Heart left ventricle (tissue), 16 donors: ENCODE measurements at regions not wholly inside any gene's neighbourhood (a gene's known extent, or its start where the extent isn't known, plus 50 kb on each side); places are given as distances from the start of the nearest gene placed in this dataset.

ENCODE experiments used
- ATAC-seq, 4 donors: fragments of 200-7000 bp; cut with Tn5 transposase; one replicate each; pipeline ENCODE4 v1.9.1; 2020 to 2022; ENCODE audit warnings: moderate library complexity in 4 of 4, mild to moderate bottlenecking in 3 of 4, moderate number of reproducible peaks in 1 of 4
- DNase-seq, 5 donors: peaks; one replicate each; pipeline ENCODE4 v3.0.0-alpha.2; 2020
- H3K27ac ChIP-seq, 12 donors: fragments of 200-600 bp; sonication (generic) in 4 of 12; one replicate each; pipeline versions ENCODE4 v1.5.0 to v1.8.0; 2016 to 2022; ENCODE audit warnings: mild to moderate bottlenecking in 2 of 12
- H3K27me3 ChIP-seq, 9 donors: fragments of 200-600 bp; sonication (generic) in 2 of 9; one replicate each; pipeline versions ENCODE4 v1.5.1 to v1.8.0; 2016 to 2022; ENCODE audit warnings: mild to moderate bottlenecking in 3 of 9
- H3K36me3 ChIP-seq, 9 donors: fragments of 200-600 bp; sonication (generic) in 2 of 9; one replicate each; pipeline versions ENCODE4 v1.5.0 to v1.8.0; 2018 to 2022; ENCODE audit warnings: mild to moderate bottlenecking in 2 of 9
- H3K4me1 ChIP-seq, 12 donors: fragments of 200-600 bp; sonication (generic) in 4 of 12; one replicate each; pipeline versions ENCODE4 v1.5.0 to v1.8.0; 2016 to 2022; ENCODE audit warnings: mild to moderate bottlenecking in 3 of 12
- H3K4me3 ChIP-seq, 12 donors: fragments of 200-600 bp; sonication (generic) in 4 of 12; one replicate each; pipeline versions ENCODE4 v1.5.0 to v1.8.0; 2017 to 2022; ENCODE audit warnings: mild to moderate bottlenecking in 9 of 12, moderate library complexity in 4 of 12
- H3K9me3 ChIP-seq, 12 donors: fragments of 200-600 bp; sonication (generic) in 4 of 12; one replicate each; pipeline versions ENCODE4 v1.5.0 to v1.8.0; 2016 to 2022; ENCODE audit warnings: mild to moderate bottlenecking in 1 of 12
- POLR2A ChIP-seq, 2 donors: fragments of 450-650 bp; IDR thresholded peaks; one replicate each; pipeline ENCODE4 v1.6.1; 2017; ENCODE audit warnings: antibody characterized with exemption in 2 of 2, mild to moderate bottlenecking in 2 of 2, moderate library complexity in 2 of 2
- WGBS, 4 donors: extraction: QIAGEN DNeasy Blood & Tissue Kit in 2 of 4; methylation state at CpG; one replicate each; pipeline versions ENCODE4 v1.1.5 to v1.1.7; 2013 to 2018; 5-methylcytosine and 5-hydroxymethylcytosine counted together
- intact Hi-C, 10 donors: fragments of 100-400 bp; cut with DNase I; formaldehyde crosslinking; loops; one replicate each; pipeline versions ENCODE4 v1.11.1 to v1.14.2; 2022
- TF ChIP-seq, protein P1 (sequence below), 12 donors: fragments of 200-600 bp; sonication (generic) in 4 of 12; IDR thresholded peaks; one replicate each; pipeline versions ENCODE4 v1.5.0 to v1.8.0; 2018 to 2022; ENCODE audit warnings: antibody characterized with exemption in 12 of 12, mild to moderate bottlenecking in 5 of 12
- donor health status: ischemic (EF 13 %, LVEDD 7.1; RV severe dilation, severe dysfunction).
- donor health status: healthy with polysubstance abuse.
- donor health status: DM: no; HTN: yes; CAD: no.
- donor health status: DM: no; HTN: no; CAD: no.
- donor health status: ischemic (EF 25% LVEDD 6.9; RV normal size, moderate dysfunction).
- donor health status: ischemic (EF 25% LVEDD 5.7; RV mildly dilated, moderate dysfunction).
- donor health status: healthy.
- donor health status: DM: yes; HTN: yes; CAD: no.
- donor health status: ischemic (EF 35%, LVEDD 5.7; RV mildly dilated, moderate dysfunction).
- donor health status: nonischemic (EF 11% LVEDD 7.7; RV severe dilation, severe dysfunction).
- donor health status: DM: yes; HTN: yes; CAD: no.
- donor health status: PGD.
- donor health status: ischemic (EF 29% LVEDD 5.4; RV normal size, mild dysfunction).
- donor health status: nonischemic (EF 23%, LVEDD 6.1; RV moderate dilation, normal function).

DNA sequence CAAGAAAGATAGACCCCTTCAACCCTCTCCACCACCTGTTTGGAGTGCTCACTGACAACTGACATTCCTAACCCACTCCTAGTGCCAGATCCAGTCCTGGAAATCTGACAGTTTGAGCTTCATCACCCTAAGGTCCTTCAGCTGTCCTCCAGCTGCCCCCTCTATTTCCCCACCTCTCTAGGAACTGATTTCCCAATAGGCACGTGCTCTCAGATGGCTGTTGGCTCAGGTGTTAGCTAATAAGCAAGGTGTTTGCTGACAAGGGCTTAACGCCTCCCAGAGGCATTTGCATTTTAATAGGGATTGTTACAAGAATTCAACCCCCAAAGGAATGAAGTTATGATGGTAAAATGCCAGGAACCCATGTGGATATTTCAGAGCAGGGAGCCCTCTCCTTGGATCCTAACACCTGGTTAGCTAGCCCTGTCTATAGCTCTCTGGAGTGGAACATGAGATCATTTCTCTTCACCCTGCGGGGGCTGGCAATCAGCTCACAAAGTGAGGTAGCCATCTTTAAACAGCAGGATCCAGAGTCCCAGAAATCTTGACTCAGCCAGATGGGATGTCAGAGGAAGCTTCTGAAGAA is 348.5 kb upstream of the SFRP2 start:
- DNase-seq: no peak
- Histone ChIP-seq H3K27me3 (no peaks in the 10 kb centered on the region), H3K36me3 (no peaks in the 10 kb centered on the region), H3K4me1 (no peaks in the 10 kb centered on the region), H3K27ac (no peak overlapping the region), H3K9me3 (no peaks in the 10 kb centered on the region), H3K4me3 (no peak overlapping the region)
- no peak for ATAC-seq
- no peak for TF ChIP-seq POLR2A (IDR thresholded peaks at IDR 0.05)
- TF ChIP-seq, protein P1, sequence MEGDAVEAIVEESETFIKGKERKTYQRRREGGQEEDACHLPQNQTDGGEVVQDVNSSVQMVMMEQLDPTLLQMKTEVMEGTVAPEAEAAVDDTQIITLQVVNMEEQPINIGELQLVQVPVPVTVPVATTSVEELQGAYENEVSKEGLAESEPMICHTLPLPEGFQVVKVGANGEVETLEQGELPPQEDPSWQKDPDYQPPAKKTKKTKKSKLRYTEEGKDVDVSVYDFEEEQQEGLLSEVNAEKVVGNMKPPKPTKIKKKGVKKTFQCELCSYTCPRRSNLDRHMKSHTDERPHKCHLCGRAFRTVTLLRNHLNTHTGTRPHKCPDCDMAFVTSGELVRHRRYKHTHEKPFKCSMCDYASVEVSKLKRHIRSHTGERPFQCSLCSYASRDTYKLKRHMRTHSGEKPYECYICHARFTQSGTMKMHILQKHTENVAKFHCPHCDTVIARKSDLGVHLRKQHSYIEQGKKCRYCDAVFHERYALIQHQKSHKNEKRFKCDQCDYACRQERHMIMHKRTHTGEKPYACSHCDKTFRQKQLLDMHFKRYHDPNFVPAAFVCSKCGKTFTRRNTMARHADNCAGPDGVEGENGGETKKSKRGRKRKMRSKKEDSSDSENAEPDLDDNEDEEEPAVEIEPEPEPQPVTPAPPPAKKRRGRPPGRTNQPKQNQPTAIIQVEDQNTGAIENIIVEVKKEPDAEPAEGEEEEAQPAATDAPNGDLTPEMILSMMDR (IDR thresholded peaks at IDR 0.05): no peak
- intact Hi-C loops: no loop called here
- WGBS, 4 donors: 45 to 55% (median 49%) methylated on average over 3 of the region's 3 CpGs

DNA sequence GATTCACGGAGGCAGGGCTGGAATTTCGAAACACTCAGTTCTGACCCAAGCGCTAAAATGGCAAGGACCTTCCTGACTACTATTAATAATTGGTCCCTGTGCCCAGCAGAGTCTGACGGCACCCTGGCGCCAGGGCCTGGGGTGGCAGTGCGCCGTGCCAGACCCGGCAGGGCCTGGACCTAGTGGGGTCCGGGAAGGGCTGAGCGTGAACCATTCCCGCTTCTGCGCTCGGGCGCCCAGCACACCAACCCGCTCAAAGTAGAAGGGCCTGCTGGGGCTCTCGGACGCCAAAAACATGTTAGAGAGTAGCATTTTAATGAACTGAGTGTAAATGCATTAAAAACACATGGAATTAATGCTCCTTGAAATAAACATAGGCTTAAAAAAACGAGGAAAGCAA is 346.7 kb upstream of the SFRP2 start:
- no peaks in the 10 kb centered on the region for H3K4me1 ChIP-seq
- no peaks in the 10 kb centered on the region for H3K9me3 ChIP-seq
- intact Hi-C loops: no loop called here
- DNase-seq: no peak
- ATAC-seq: no peak
- H3K36me3 ChIP-seq: no peaks in the 10 kb centered on the region
- 92 to 95% (median 94%) methylated on average over 13 to 18 of the region's 18 CpGs for WGBS, 4 donors
- no peak overlapping the region for H3K4me3 ChIP-seq
- TF ChIP-seq, protein P1 (IDR thresholded peaks at IDR 0.05): no peak
- no peak for TF ChIP-seq POLR2A (IDR thresholded peaks at IDR 0.05)
- H3K27ac ChIP-seq: no peak overlapping the region
- no peaks in the 10 kb centered on the region for H3K27me3 ChIP-seq

DNA sequence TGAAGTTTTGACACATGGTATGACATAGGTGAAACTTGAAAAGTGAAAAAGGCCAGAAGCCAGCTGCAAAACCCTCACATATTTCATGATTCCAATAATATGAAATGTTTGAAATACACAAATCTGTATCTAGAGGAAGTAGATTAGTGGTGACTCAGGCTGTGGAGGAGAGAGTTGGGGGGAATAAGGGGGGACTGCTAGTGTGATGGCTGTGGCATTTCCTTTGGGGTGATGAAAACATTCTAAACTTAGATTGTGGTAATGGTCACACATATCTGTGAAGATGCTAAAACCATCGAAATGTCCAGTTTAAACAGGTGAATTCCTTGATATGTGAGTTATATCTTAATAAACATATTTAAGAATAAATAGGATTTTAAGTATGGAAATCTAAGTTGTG is 343.5 kb upstream of the SFRP2 start:
- DNase-seq: no peak
- ATAC-seq: no peak
- no peak for TF ChIP-seq POLR2A (IDR thresholded peaks at IDR 0.05)
- TF ChIP-seq, protein P1 (IDR thresholded peaks at IDR 0.05): no peak
- Histone ChIP-seq H3K4me3 (no peak overlapping the region), H3K4me1 (no peaks in the 10 kb centered on the region), H3K27me3 (no peaks in the 10 kb centered on the region), H3K9me3 (peaks cover 0 to 3% (median 0%) of the 10 kb centered on the region in 12 donors), H3K27ac (no peak overlapping the region), H3K36me3 (no peaks in the 10 kb centered on the region)
- intact Hi-C loops: no loop called here
- 67 to 73% (median 68%) methylated on average over 1 of the region's 1 CpG for WGBS, 4 donors

DNA sequence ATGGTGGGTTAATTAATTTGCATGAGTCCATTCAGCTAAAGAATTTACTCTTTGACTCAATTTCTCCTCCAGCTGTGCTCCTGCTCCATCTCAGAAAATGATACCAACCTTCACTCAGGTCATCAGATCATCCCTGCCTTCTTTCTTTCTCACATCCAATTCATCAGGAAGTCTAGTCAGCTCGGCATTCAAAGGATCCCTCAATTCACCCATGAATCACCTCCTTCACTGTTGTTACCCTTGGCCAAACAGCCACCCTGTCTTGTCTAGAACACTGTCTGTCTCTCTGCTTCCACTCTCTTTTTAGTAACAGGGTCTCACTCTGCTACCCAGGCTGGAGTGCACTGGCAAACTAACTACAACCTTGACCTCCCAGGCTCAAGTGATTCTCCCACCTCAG is 337.4 kb upstream of the SFRP2 start:
- 61 to 77% (median 67%) methylated on average over 1 of the region's 1 CpG for WGBS, 4 donors
- intact Hi-C loops: no loop called here
- ATAC-seq: no peak

More for the DNA sequence above, 337.4 kb upstream of the SFRP2 start:
- Histone ChIP-seq H3K4me3 (no peak overlapping the region), H3K27me3 (no peaks in the 10 kb centered on the region), H3K27ac (no peak overlapping the region), H3K9me3 (peaks cover 0 to 10% (median 0%) of the 10 kb centered on the region in 12 donors), H3K36me3 (no peaks in the 10 kb centered on the region), H3K4me1 (no peaks in the 10 kb centered on the region)
- TF ChIP-seq, protein P1 (IDR thresholded peaks at IDR 0.05): no peak
- no peak for TF ChIP-seq POLR2A (IDR thresholded peaks at IDR 0.05)
- no peak for DNase-seq
